Duodenal mucosa (tissue), 2 donors: ENCODE measurements at regions not wholly inside any gene's neighbourhood (a gene's known extent, or its start where the extent isn't known, plus 50 kb on each side); places are given as distances from the start of the nearest gene placed in this dataset.

Experiments
- H3K27ac ChIP-seq: one replicate; pipeline ENCODE4 v1.7.0; 2013; ENCODE audit warnings: low read depth, low read length
- H3K27me3 ChIP-seq, 2 donors: one replicate each; pipeline ENCODE4 v1.7.0; 2013; ENCODE audit warnings: low read length in 2 of 2, control low read depth in 1 of 2; ENCODE audit not compliant: insufficient read depth in 2 of 2, control insufficient read depth in 1 of 2
- H3K36me3 ChIP-seq, 2 donors: one replicate each; pipeline ENCODE4 v1.7.0; 2013; ENCODE audit warnings: low read length in 2 of 2, control low read depth in 1 of 2; ENCODE audit not compliant: insufficient read depth in 2 of 2, control insufficient read depth in 1 of 2
- H3K4me1 ChIP-seq, 2 donors: one replicate each; pipeline ENCODE4 v1.7.0; 2013; ENCODE audit warnings: low read length in 2 of 2, control low read depth in 1 of 2; ENCODE audit not compliant: insufficient read depth in 2 of 2, control insufficient read depth in 1 of 2
- H3K4me3 ChIP-seq, 2 donors: one replicate each; pipeline ENCODE4 v1.7.0; 2013; ENCODE audit warnings: low read length in 2 of 2, low read depth in 1 of 2
- H3K9ac ChIP-seq, 2 donors: one replicate each; pipeline ENCODE4 v1.7.0; 2013; ENCODE audit warnings: low read length in 2 of 2, low read depth in 1 of 2
- H3K9me3 ChIP-seq, 2 donors: one replicate each; pipeline ENCODE4 v1.7.0; 2013; ENCODE audit warnings: low read length in 2 of 2, control low read depth in 1 of 2; ENCODE audit not compliant: control insufficient read depth in 1 of 2

DNA sequence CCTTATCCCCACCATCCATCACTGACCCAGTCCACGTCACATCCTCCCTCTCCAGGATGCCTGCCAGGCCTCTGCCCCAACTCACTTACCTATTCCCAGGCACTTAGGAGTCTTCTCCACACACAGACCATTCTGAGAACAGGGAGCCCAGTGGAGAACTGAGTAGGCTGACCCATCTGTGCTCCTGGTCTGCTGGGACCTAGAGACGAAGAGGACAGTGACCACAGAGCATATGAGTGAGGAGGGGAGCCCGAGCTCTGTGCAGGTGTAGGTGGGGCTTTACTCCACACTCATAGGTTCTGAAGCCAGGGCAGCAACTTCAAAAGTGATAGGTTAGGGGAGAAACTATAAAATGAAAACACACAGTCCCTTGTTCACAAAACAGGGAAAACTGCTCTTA lies 130.0 kb downstream of the NDUFA10 start:
- H3K27me3 ChIP-seq = peaks cover 0 to 2% of the 10 kb centered on the region in 2 donors
- H3K36me3 ChIP-seq = no peaks in the 10 kb centered on the region
- no peaks in the 10 kb centered on the region for H3K4me1 ChIP-seq
- H3K4me3 ChIP-seq = no peak overlapping the region
- H3K9ac ChIP-seq = no peak overlapping the region
- no peaks in the 10 kb centered on the region for H3K9me3 ChIP-seq
- H3K27ac ChIP-seq = no peak overlapping the region

GRCh38 chr2:239894276-239894675 lies 130.9 kb downstream of the NDUFA10 start:
- Histone ChIP-seq H3K9me3 (no peaks in the 10 kb centered on the region), H3K36me3 (no peaks in the 10 kb centered on the region), H3K27ac (no peak overlapping the region), H3K9ac (no peak overlapping the region), H3K4me3 (no peak overlapping the region), H3K4me1 (no peaks in the 10 kb centered on the region), H3K27me3 (peaks cover 0 to 2% of the 10 kb centered on the region in 2 donors)

DNA sequence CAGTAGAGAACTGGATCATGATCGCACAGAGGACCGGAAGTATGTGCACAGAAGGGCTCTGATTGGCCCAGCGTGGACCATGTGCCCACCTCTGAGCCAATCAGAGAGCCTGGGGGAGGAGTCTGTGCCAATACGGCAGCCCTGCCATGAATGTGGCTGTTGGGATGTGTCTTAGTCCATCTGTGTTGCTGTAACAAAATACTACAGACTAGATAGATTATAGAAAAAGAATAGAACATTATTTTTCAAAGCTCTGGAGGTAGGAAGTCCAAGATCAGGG lies 132.0 kb downstream of the NDUFA10 start:
- Histone ChIP-seq H3K36me3 (no peaks in the 10 kb centered on the region), H3K27me3 (peaks cover 0 to 2% of the 10 kb centered on the region in 2 donors)

GRCh38 chr2:239892441-239893235 lies 132.5 kb downstream of the NDUFA10 start:
- H3K9ac ChIP-seq = no peak overlapping the region
- H3K27me3 ChIP-seq = peaks cover 0 to 2% of the 10 kb centered on the region in 2 donors
- H3K4me3 ChIP-seq = no peak overlapping the region
- H3K36me3 ChIP-seq = no peaks in the 10 kb centered on the region
- no peaks in the 10 kb centered on the region for H3K4me1 ChIP-seq
- H3K9me3 ChIP-seq = no peaks in the 10 kb centered on the region
- H3K27ac ChIP-seq = no peak overlapping the region

More for the DNA sequence above, 132.0 kb downstream of the NDUFA10 start:
- H3K4me1 ChIP-seq = no peaks in the 10 kb centered on the region
- H3K4me3 ChIP-seq = no peak overlapping the region
- no peaks in the 10 kb centered on the region for H3K9me3 ChIP-seq
- H3K27ac ChIP-seq = no peak overlapping the region
- H3K9ac ChIP-seq = no peak overlapping the region

GRCh38 chr2:239891698-239892097 lies 133.4 kb downstream of the NDUFA10 start:
- Histone ChIP-seq H3K9me3 (peaks cover 0 to 2% of the 10 kb centered on the region in 2 donors), H3K4me3 (no peak overlapping the region), H3K9ac (no peak overlapping the region), H3K36me3 (no peaks in the 10 kb centered on the region), H3K4me1 (no peaks in the 10 kb centered on the region), H3K27me3 (peaks cover 0 to 2% of the 10 kb centered on the region in 2 donors), H3K27ac (no peak overlapping the region)

DNA sequence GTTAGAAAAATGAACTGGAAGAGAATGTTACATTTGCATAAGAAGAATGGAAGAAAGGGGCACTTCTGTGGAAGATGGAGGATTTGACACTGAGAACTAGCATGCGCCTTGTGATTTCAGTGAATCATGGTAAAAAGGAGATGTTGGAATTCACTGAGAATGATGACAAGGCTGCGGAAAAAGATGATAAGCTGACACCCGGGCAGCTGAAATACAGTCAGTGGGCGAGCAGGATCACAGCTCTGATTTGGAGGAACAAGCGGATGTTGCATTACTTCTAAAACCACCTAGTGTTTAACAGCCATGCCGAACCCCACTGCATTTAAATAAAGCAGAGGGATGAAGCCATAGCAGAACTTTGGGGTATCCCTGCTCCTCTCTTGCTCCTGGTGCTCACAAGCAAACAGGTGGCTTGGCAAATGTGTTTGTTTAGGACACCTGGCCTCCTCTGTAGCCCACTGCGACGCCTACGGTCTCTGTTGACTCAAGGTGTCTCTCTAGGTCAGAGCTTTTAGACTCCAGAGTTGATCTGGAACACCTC lies 134.9 kb downstream of the NDUFA10 start:
- no peaks in the 10 kb centered on the region for H3K4me1 ChIP-seq
- no peaks in the 10 kb centered on the region for H3K36me3 ChIP-seq
- no peak overlapping the region for H3K4me3 ChIP-seq
- H3K9ac ChIP-seq = no peak overlapping the region
- no peaks in the 10 kb centered on the region for H3K27me3 ChIP-seq
- no peak overlapping the region for H3K27ac ChIP-seq
- H3K9me3 ChIP-seq = peaks cover 5 to 11% of the 10 kb centered on the region in 2 donors

- H3K4me1 ChIP-seq = no peaks in the 10 kb centered on the region
- peaks cover 7 to 17% of the 10 kb centered on the region in 2 donors for H3K9me3 ChIP-seq
- no peaks in the 10 kb centered on the region for H3K27me3 ChIP-seq
- H3K4me3 ChIP-seq = no peak overlapping the region
- H3K9ac ChIP-seq = no peak overlapping the region
- no peak overlapping the region for H3K27ac ChIP-seq
- H3K36me3 ChIP-seq = no peaks in the 10 kb centered on the region
Observed at GRCh38 chr2:239889641-239890121, 135.5 kb downstream of the NDUFA10 start.

GRCh38 chr2:239887604-239888003 lies 137.5 kb downstream of the NDUFA10 start:
- Histone ChIP-seq H3K27me3 (no peaks in the 10 kb centered on the region), H3K9me3 (peaks cover 15 to 23% of the 10 kb centered on the region in 2 donors), H3K27ac (no peak overlapping the region), H3K9ac (no peak overlapping the region), H3K36me3 (no peaks in the 10 kb centered on the region), H3K4me3 (no peak overlapping the region), H3K4me1 (no peaks in the 10 kb centered on the region)

GRCh38 chr2:239886781-239887180 lies 138.4 kb downstream of the NDUFA10 start:
- H3K9ac ChIP-seq = no peak overlapping the region

GRCh38 chr2:239884875-239885274 lies 140.3 kb downstream of the NDUFA10 start:
- Histone ChIP-seq H3K9me3 (peaks cover 15 to 23% of the 10 kb centered on the region in 2 donors), H3K36me3 (no peaks in the 10 kb centered on the region), H3K4me3 (no peak overlapping the region), H3K4me1 (peaks cover 0 to 5% of the 10 kb centered on the region in 2 donors), H3K9ac (no peak overlapping the region), H3K27me3 (peaks cover 0 to 3% of the 10 kb centered on the region in 2 donors), H3K27ac (no peak overlapping the region)

More at GRCh38 chr2:239886781-239887180, 138.4 kb downstream of the NDUFA10 start:
- Histone ChIP-seq H3K4me3 (no peak overlapping the region), H3K4me1 (peaks cover 0 to 4% of the 10 kb centered on the region in 2 donors), H3K27me3 (peaks cover 0 to 1% of the 10 kb centered on the region in 2 donors), H3K9me3 (peaks cover 15 to 23% of the 10 kb centered on the region in 2 donors), H3K36me3 (no peaks in the 10 kb centered on the region), H3K27ac (no peak overlapping the region)
